Calu3 (cell line): ENCODE measurements at regions not wholly inside any gene's neighbourhood (a gene's known extent, or its start where the extent isn't known, plus 50 kb on each side); places are given as distances from the start of the nearest gene placed in this dataset.

Experiments used
- BruUV-seq: library from RNA; stranded (reverse); fragments of 400-500 nt; replicated peaks from 2 replicates; lab custom pipeline; 2021; lab: Mats Ljungman, UMichigan
- CTCF ChIA-PET: fragments of 300-600 bp; sonication (Branson Sonifier 250); formaldehyde crosslinking; loops from one replicate; lab custom pipeline; 2022; ENCODE audit warnings: antibody characterized with exemption; lab: Charles Lee
- DNase-seq: peaks from one replicate; pipeline ENCODE4 v3.0.0; 2022
- H3K27ac Mint-ChIP-seq: one replicate; pipeline ENCODE4 v1.8.0; 2022; ENCODE audit warnings: mixed read lengths; ENCODE audit not compliant: unreplicated experiment
- H3K27me3 Mint-ChIP-seq: one replicate; pipeline ENCODE4 v1.8.0; 2022; ENCODE audit warnings: mixed read lengths; ENCODE audit not compliant: unreplicated experiment
- H3K36me3 Mint-ChIP-seq: one replicate; pipeline ENCODE4 v1.8.0; 2022; ENCODE audit warnings: mild to moderate bottlenecking, moderate library complexity, mixed read lengths; ENCODE audit not compliant: insufficient read depth, unreplicated experiment
- H3K4me1 Mint-ChIP-seq: one replicate; pipeline ENCODE4 v1.8.0; 2022; ENCODE audit warnings: mild to moderate bottlenecking, low read depth, mixed read lengths; ENCODE audit not compliant: unreplicated experiment
- H3K4me3 Mint-ChIP-seq: one replicate; pipeline ENCODE4 v1.8.0; 2022; ENCODE audit warnings: mild to moderate bottlenecking, low read depth, moderate library complexity, mixed read lengths; ENCODE audit not compliant: unreplicated experiment
- H3K9me3 Mint-ChIP-seq: one replicate; pipeline ENCODE4 v1.8.0; 2022; ENCODE audit warnings: low read depth, mixed read lengths; ENCODE audit not compliant: unreplicated experiment
- CTCF ChIP-seq: fragments of 200-600 bp; IDR thresholded peaks from one replicate; pipeline ENCODE4 v1.8.0; 2022; ENCODE audit warnings: antibody characterized with exemption; ENCODE audit not compliant: unreplicated experiment
- intact Hi-C: fragments of 100-400 bp; cut with micrococcal nuclease; formaldehyde crosslinking; loops from one replicate; pipeline ENCODE4 v1.10.0; 2022; ENCODE audit not compliant: unreplicated experiment

GRCh38 chr2:153354377-153354776, 124.2 kb downstream of the RPRM start:
- Mint-ChIP-seq H3K4me3 (no peak overlapping the region), H3K36me3 (no peaks in the 10 kb centered on the region), H3K9me3 (peaks cover 3% of the 10 kb centered on the region), H3K27ac (no peak overlapping the region), H3K27me3 (no peaks in the 10 kb centered on the region), H3K4me1 (peaks cover 10% of the 10 kb centered on the region)
- CTCF ChIA-PET = no interaction called here
- intact Hi-C loops = loop anchor here (10.0 kb wide), 1 partner anchor 270 kb away; no protein-coding TSS in a partner anchor
- no peak for DNase-seq
- TF ChIP-seq CTCF = no peak
- no TSS peak for BruUV-seq

GRCh38 chr2:153349603-153350002, 129.0 kb downstream of the RPRM start:
- CTCF ChIA-PET = no interaction called here
- intact Hi-C loops = loop anchor here (10.0 kb wide), 1 partner anchor 275 kb away; no protein-coding TSS in a partner anchor
- H3K27me3 Mint-ChIP-seq = no peaks in the 10 kb centered on the region
- BruUV-seq = no TSS peak
- DNase-seq = no peak
- no peak overlapping the region for H3K4me3 Mint-ChIP-seq
- no peaks in the 10 kb centered on the region for H3K36me3 Mint-ChIP-seq
- H3K9me3 Mint-ChIP-seq = peaks cover 3% of the 10 kb centered on the region
- TF ChIP-seq CTCF = no peak
- peaks cover 7% of the 10 kb centered on the region for H3K4me1 Mint-ChIP-seq
- no peak overlapping the region for H3K27ac Mint-ChIP-seq

GRCh38 chr2:153347818-153348495, 130.6 kb downstream of the RPRM start:
- intact Hi-C loops = no loop called here
- BruUV-seq = no TSS peak
- Mint-ChIP-seq H3K9me3 (peaks cover 3% of the 10 kb centered on the region), H3K4me3 (no peak overlapping the region), H3K27ac (no peak overlapping the region), H3K27me3 (no peaks in the 10 kb centered on the region), H3K36me3 (no peaks in the 10 kb centered on the region), H3K4me1 (no peaks in the 10 kb centered on the region)
- TF ChIP-seq CTCF = no peak
- no peak for DNase-seq
- CTCF ChIA-PET = no interaction called here

- H3K9me3 Mint-ChIP-seq = peaks cover 5% of the 10 kb centered on the region
- DNase-seq = no peak
- H3K4me1 Mint-ChIP-seq = no peaks in the 10 kb centered on the region
- TF ChIP-seq CTCF = no peak
- no peak overlapping the region for H3K27ac Mint-ChIP-seq
- BruUV-seq = no TSS peak
- H3K27me3 Mint-ChIP-seq = no peaks in the 10 kb centered on the region
- intact Hi-C loops = no loop called here
- no peak overlapping the region for H3K4me3 Mint-ChIP-seq
- CTCF ChIA-PET = no interaction called here
- no peaks in the 10 kb centered on the region for H3K36me3 Mint-ChIP-seq
Observed at GRCh38 chr2:153320879-153321278, 157.7 kb downstream of the RPRM start.
